Mesendoderm (in vitro differentiated cells): ENCODE measurements at regions not wholly inside any gene's neighbourhood (a gene's known extent, or its start where the extent isn't known, plus 50 kb on each side); places are given as distances from the start of the nearest gene placed in this dataset.
"Not testable (repeated sequence)": the region's sequence is repeated elsewhere in the genome, so short reads cannot be mapped to it uniquely, and the experiment has no call there.

Source experiments
- DNase-seq: peaks from one replicate; pipeline ENCODE4 v3.0.0; 2013
- H2AK5ac ChIP-seq: 2 replicates; pipeline ENCODE4 v1.6.1; 2013; ENCODE audit warnings: low read length, inconsistent platforms
- H2BK120ac ChIP-seq: 2 replicates; pipeline ENCODE4 v1.6.1; 2013; ENCODE audit warnings: low read depth, mild to moderate bottlenecking, low read length, moderate library complexity, mixed read lengths
- H2BK15ac ChIP-seq: replicated peaks from 2 replicates; pipeline ENCODE4 v1.6.1; 2013; ENCODE audit warnings: low read depth, mild to moderate bottlenecking, moderate library complexity
- H2BK5ac ChIP-seq: 2 replicates; pipeline ENCODE4 v1.6.1; 2013; ENCODE audit warnings: low read length, inconsistent platforms
- H3K18ac ChIP-seq: 2 replicates; pipeline ENCODE4 v1.6.1; 2013; ENCODE audit warnings: mild to moderate bottlenecking, low read length, mixed read lengths
- H3K23ac ChIP-seq: one replicate; pipeline ENCODE4 v1.6.1; 2013; ENCODE audit warnings: low read length
- H3K27ac ChIP-seq: 2 replicates; pipeline ENCODE4 v1.5.1; 2013; ENCODE audit warnings: low read depth, mild to moderate bottlenecking, inconsistent platforms, low read length, moderate library complexity
- H3K27me3 ChIP-seq: 2 replicates; pipeline ENCODE4 v1.6.1; 2013; ENCODE audit warnings: low read length, control low read depth, mild to moderate bottlenecking, inconsistent platforms; ENCODE audit not compliant: insufficient read depth, poor library complexity
- H3K36me3 ChIP-seq: 2 replicates; pipeline ENCODE4 v1.6.1; 2013; ENCODE audit warnings: low read length, inconsistent platforms; ENCODE audit not compliant: control insufficient read depth, insufficient read depth
- H3K4ac ChIP-seq: one replicate; pipeline ENCODE4 v1.6.1; 2013; ENCODE audit warnings: low read depth, mild to moderate bottlenecking, low read length, moderate library complexity
- H3K4me1 ChIP-seq: 2 replicates; pipeline ENCODE4 v1.6.1; 2013; ENCODE audit warnings: low read depth, low read length, inconsistent platforms; ENCODE audit not compliant: control insufficient read depth
- H3K4me2 ChIP-seq: 2 replicates; pipeline ENCODE4 v1.6.1; 2013; ENCODE audit warnings: low read length
- H3K4me3 ChIP-seq: 2 replicates; pipeline ENCODE4 v1.5.1; 2013; ENCODE audit warnings: mild to moderate bottlenecking, low read length
- H3K56ac ChIP-seq: one replicate; pipeline ENCODE4 v1.6.1; 2013; ENCODE audit warnings: low read length
- H3K79me1 ChIP-seq: 2 replicates; pipeline ENCODE4 v1.6.1; 2013; ENCODE audit warnings: low read length, inconsistent platforms
- H3K79me2 ChIP-seq: 2 replicates; pipeline ENCODE4 v1.6.1; 2013; ENCODE audit warnings: mild to moderate bottlenecking, low read length; ENCODE audit not compliant: control insufficient read depth, insufficient read depth
- H3K9ac ChIP-seq: 2 replicates; pipeline ENCODE4 v1.6.1; 2013; ENCODE audit warnings: low read length, inconsistent platforms
- H4K5ac ChIP-seq: one replicate; pipeline ENCODE4 v1.6.1; 2013; ENCODE audit warnings: low read length
- H4K8ac ChIP-seq: one replicate; pipeline ENCODE4 v1.6.1; 2013; ENCODE audit warnings: low read depth, mild to moderate bottlenecking, control low read depth, low read length, moderate library complexity
- WGBS: extraction: QIAGEN DNeasy Blood & Tissue Kit; methylation state at CpG from one replicate; pipeline ENCODE4 v1.1.7; 2013; ENCODE audit warnings: low lambda C conversion rate, missing lambda C conversion rate; ENCODE audit not compliant: insufficient coverage; ENCODE audit errors: extremely low coverage; 5-methylcytosine and 5-hydroxymethylcytosine counted together

- Histone ChIP-seq H3K27ac (no peak overlapping the region), H4K5ac (no peak overlapping the region), H3K36me3 (no peaks in the 10 kb centered on the region), H3K79me2 (no peaks in the 10 kb centered on the region), H3K4me3 (no peak overlapping the region), H3K27me3 (no peaks in the 10 kb centered on the region), H3K4me2 (no peak overlapping the region), H3K18ac (no peak overlapping the region), H2BK5ac (no peak overlapping the region), H3K56ac (no peak overlapping the region), H3K4ac (no peak overlapping the region), H3K4me1 (no peaks in the 10 kb centered on the region), H3K23ac (no peak overlapping the region), H2BK120ac (no peak overlapping the region), H3K79me1 (no peaks in the 10 kb centered on the region), H4K8ac (no peak overlapping the region), H3K9ac (no peak overlapping the region), H2AK5ac (no peak overlapping the region), H2BK15ac (no peak overlapping the region)
- WGBS: no CpG with 5 or more reads among the region's 1 CpG
- DNase-seq: peak; percentile 33
Observed at GRCh38 chr5:147112899-147113298, 121.9 kb upstream of the STK32A start.

GRCh38 chr5:147113967-147114366 is 120.9 kb upstream of the STK32A start:
- H4K8ac ChIP-seq: no peak overlapping the region
- no peaks in the 10 kb centered on the region for H3K36me3 ChIP-seq
- no peak overlapping the region for H2BK5ac ChIP-seq
- no peak for DNase-seq
- H3K4ac ChIP-seq: no peak overlapping the region
- H3K27me3 ChIP-seq: no peaks in the 10 kb centered on the region
- no peak overlapping the region for H3K56ac ChIP-seq
- no peaks in the 10 kb centered on the region for H3K79me2 ChIP-seq
- no peak overlapping the region for H3K4me3 ChIP-seq
- no peak overlapping the region for H3K18ac ChIP-seq
- no CpG with 5 or more reads among the region's 2 CpGs for WGBS
- H3K23ac ChIP-seq: no peak overlapping the region
- no peak overlapping the region for H2BK15ac ChIP-seq
- no peak overlapping the region for H2BK120ac ChIP-seq
- no peak overlapping the region for H3K4me2 ChIP-seq
- H3K9ac ChIP-seq: no peak overlapping the region
- H3K4me1 ChIP-seq: no peaks in the 10 kb centered on the region
- no peak overlapping the region for H2AK5ac ChIP-seq
- H3K27ac ChIP-seq: no peak overlapping the region
- H4K5ac ChIP-seq: no peak overlapping the region
- no peaks in the 10 kb centered on the region for H3K79me1 ChIP-seq

GRCh38 chr5:147139759-147140158 is 95.1 kb upstream of the STK32A start:
- not testable (repeated sequence) for H3K4me3 ChIP-seq, H2AK5ac ChIP-seq, H3K4me2 ChIP-seq, DNase-seq, H3K27ac ChIP-seq, H3K79me2 ChIP-seq, H3K79me1 ChIP-seq, H3K4ac ChIP-seq, H3K18ac ChIP-seq, H2BK5ac ChIP-seq, H2BK15ac ChIP-seq, H3K4me1 ChIP-seq, H4K8ac ChIP-seq, H3K36me3 ChIP-seq, H3K56ac ChIP-seq, H3K23ac ChIP-seq, H3K27me3 ChIP-seq, H3K9ac ChIP-seq, H2BK120ac ChIP-seq, H4K5ac ChIP-seq

- no CpG with 5 or more reads among the region's 1 CpG for WGBS
- H4K5ac ChIP-seq: no peak overlapping the region
- H3K18ac ChIP-seq: no peak overlapping the region
Observed at GRCh38 chr5:147140558-147140957, 94.3 kb upstream of the STK32A start.

GRCh38 chr5:147141580-147141979 is 93.2 kb upstream of the STK32A start:
- H2AK5ac ChIP-seq, H3K18ac ChIP-seq, DNase-seq, H3K23ac ChIP-seq, H3K79me2 ChIP-seq, H3K4me1 ChIP-seq, H4K5ac ChIP-seq, H2BK15ac ChIP-seq, H4K8ac ChIP-seq, H3K4me3 ChIP-seq, H2BK120ac ChIP-seq, H2BK5ac ChIP-seq, H3K4me2 ChIP-seq, H3K56ac ChIP-seq, H3K27me3 ChIP-seq, H3K9ac ChIP-seq, H3K79me1 ChIP-seq, H3K27ac ChIP-seq, H3K36me3 ChIP-seq, H3K4ac ChIP-seq: not testable (repeated sequence)
- WGBS: no CpG with 5 or more reads among the region's 2 CpGs

More at GRCh38 chr5:147140558-147140957, 94.3 kb upstream of the STK32A start:
- H3K79me2 ChIP-seq: no peaks in the 10 kb centered on the region
- H3K4me3 ChIP-seq: no peak overlapping the region
- H3K23ac ChIP-seq: no peak overlapping the region
- H3K56ac ChIP-seq: no peak overlapping the region
- no peak overlapping the region for H3K4me2 ChIP-seq
- no peak overlapping the region for H4K8ac ChIP-seq
- no peak overlapping the region for H2BK5ac ChIP-seq
- no peak overlapping the region for H3K9ac ChIP-seq
- H2AK5ac ChIP-seq: no peak overlapping the region
- H3K36me3 ChIP-seq: no peaks in the 10 kb centered on the region
- no peak overlapping the region for H3K4ac ChIP-seq
- H3K27ac ChIP-seq: no peak overlapping the region
- DNase-seq: no peak
- no peaks in the 10 kb centered on the region for H3K79me1 ChIP-seq
- H2BK120ac ChIP-seq: no peak overlapping the region
- H3K27me3 ChIP-seq: no peaks in the 10 kb centered on the region
- no peak overlapping the region for H2BK15ac ChIP-seq
- H3K4me1 ChIP-seq: no peaks in the 10 kb centered on the region

- DNase-seq: no peak
- Histone ChIP-seq H3K18ac (no peak overlapping the region), H2AK5ac (no peak overlapping the region), H3K27me3 (no peaks in the 10 kb centered on the region), H3K4me3 (no peak overlapping the region), H3K23ac (no peak overlapping the region), H2BK5ac (no peak overlapping the region), H3K79me2 (no peaks in the 10 kb centered on the region), H3K9ac (no peak overlapping the region), H4K8ac (no peak overlapping the region), H3K36me3 (no peaks in the 10 kb centered on the region), H4K5ac (no peak overlapping the region), H3K4me2 (no peak overlapping the region), H3K79me1 (no peaks in the 10 kb centered on the region), H3K56ac (no peak overlapping the region), H3K27ac (no peak overlapping the region), H3K4ac (no peak overlapping the region), H2BK120ac (no peak overlapping the region), H2BK15ac (no peak overlapping the region), H3K4me1 (no peaks in the 10 kb centered on the region)
Observed at GRCh38 chr5:147143215-147143614, 91.6 kb upstream of the STK32A start.
